T-cell (primary cell): ENCODE measurements at regions not wholly inside any gene's neighbourhood (a gene's known extent, or its start where the extent isn't known, plus 50 kb on each side); places are given as distances from the start of the nearest gene placed in this dataset.

Experiments
- ATAC-seq, 4 experiments: fragments of 200-7000 bp in 3 of 4; fragments of 150-1000 bp in 1 of 4; cut with Tn5 transposase; replicated peaks in 1 of 4; 1 replicate in 3 of 4; 2 replicates in 1 of 4; pipeline ENCODE4 v1.10.0; 2021; ENCODE audit warnings: moderate library complexity in 3 of 4, mild to moderate bottlenecking in 2 of 4, moderate number of reproducible peaks in 1 of 4
- CTCF ChIA-PET, 2 donors: fragments of 300-600 bp; sonication (Branson Sonifier 250); formaldehyde crosslinking; loops; one replicate each; lab custom pipeline; 2022; ENCODE audit warnings: antibody characterized with exemption in 2 of 2; lab: Charles Lee
- POLR2A ChIA-PET, 2 donors: fragments of 300-600 bp; sonication (Branson Sonifier 250); formaldehyde crosslinking; loops; one replicate each; lab custom pipeline; 2022; ENCODE audit warnings: antibody characterized with exemption in 2 of 2; lab: Charles Lee
- DNase-seq, 35 experiments: peaks; one replicate each; pipeline versions ENCODE4 v3.0.0 to v3.0.0-alpha.2; 2013 to 2023
- H3K27ac ChIP-seq: one replicate; pipeline ENCODE4 v1.5.1; 2013; ENCODE audit warnings: low read length
- H3K27me3 ChIP-seq, 2 experiments: replicated peaks in 1 of 2; 1 replicate in 1 of 2; 2 replicates in 1 of 2; pipeline versions ENCODE4 v1.6.1 to v1.7.0; 2013; ENCODE audit warnings: low read length in 1 of 2, mixed read lengths in 1 of 2; ENCODE audit not compliant: control insufficient read depth in 2 of 2, insufficient read depth in 2 of 2; ENCODE audit errors: extremely low read depth in 1 of 2
- H3K36me3 ChIP-seq, 2 donors: 1 replicate in 1 of 2; 2 replicates in 1 of 2; pipeline versions ENCODE4 v1.6.1 to v1.7.0; 2013; ENCODE audit warnings: low read length in 1 of 2; ENCODE audit not compliant: control insufficient read depth in 2 of 2, insufficient read depth in 1 of 2; ENCODE audit errors: extremely low read depth in 1 of 2
- H3K4me1 ChIP-seq, 2 experiments: 1 replicate in 1 of 2; 2 replicates in 1 of 2; pipeline versions ENCODE4 v1.6.1 to v1.7.0; 2013; ENCODE audit warnings: low read length in 2 of 2, mixed read lengths in 1 of 2; ENCODE audit not compliant: insufficient read depth in 2 of 2, control insufficient read depth in 1 of 2; ENCODE audit errors: extremely low read depth in 1 of 2
- H3K4me3 ChIP-seq, 2 donors: 1 replicate in 1 of 2; 2 replicates in 1 of 2; pipeline versions ENCODE4 v1.5.1 to v1.7.0; 2013; ENCODE audit warnings: mild to moderate bottlenecking in 2 of 2, low read length in 1 of 2, moderate library complexity in 1 of 2; ENCODE audit not compliant: control insufficient read depth in 1 of 2; ENCODE audit errors: extremely low read depth in 1 of 2
- H3K9me3 ChIP-seq: 2 replicates; pipeline ENCODE4 v1.7.0; 2013
- H3K27ac Mint-ChIP-seq, 2 donors: one replicate each; pipeline ENCODE4 v1.8.0; 2020 to 2021; ENCODE audit warnings: mild to moderate bottlenecking in 2 of 2, mixed read lengths in 2 of 2
- H3K27me3 Mint-ChIP-seq, 2 donors: one replicate each; pipeline ENCODE4 v1.8.0; 2021 to 2022; ENCODE audit warnings: mixed read lengths in 2 of 2
- H3K36me3 Mint-ChIP-seq: one replicate; pipeline ENCODE4 v1.8.0; 2021; ENCODE audit warnings: mixed read lengths
- H3K4me1 Mint-ChIP-seq, 3 donors: one replicate each; pipeline ENCODE4 v1.8.0; 2020 to 2022; ENCODE audit warnings: mixed read lengths in 3 of 3, mild to moderate bottlenecking in 1 of 3
- H3K4me3 Mint-ChIP-seq, 3 donors: one replicate each; pipeline ENCODE4 v1.8.0; 2020 to 2022; ENCODE audit warnings: mild to moderate bottlenecking in 3 of 3, mixed read lengths in 3 of 3, moderate library complexity in 3 of 3
- H3K9me3 Mint-ChIP-seq, 3 donors: one replicate each; pipeline ENCODE4 v1.8.0; 2020 to 2022; ENCODE audit warnings: mixed read lengths in 3 of 3
- WGBS: methylation state at CpG from one replicate; pipeline ENCODE4 v1.1.5; 2013; ENCODE audit warnings: missing lambda C conversion rate; ENCODE audit not compliant: insufficient coverage; 5-methylcytosine and 5-hydroxymethylcytosine counted together

- Mint-ChIP-seq H3K36me3 (no peaks in the 10 kb centered on the region), H3K4me1 (no peaks in the 10 kb centered on the region), H3K4me3 (no peak overlapping the region), H3K27ac (no peak overlapping the region), H3K9me3 (peaks cover 0 to 12% (median 0%) of the 10 kb centered on the region in 3 donors), H3K27me3 (peaks cover 15 to 28% of the 10 kb centered on the region in 2 donors)
- WGBS = 50% methylated on average over 1 of the region's 1 CpG
- H3K27ac ChIP-seq = no peak overlapping the region
- POLR2A ChIA-PET = no interaction called here
- peaks cover 0 to 11% of the 10 kb centered on the region in 2 experiments for H3K27me3 ChIP-seq
- CTCF ChIA-PET = no interaction called here
- H3K4me3 ChIP-seq = no peak overlapping the region
- no peaks in the 10 kb centered on the region for H3K36me3 ChIP-seq
- no peak for DNase-seq
- ATAC-seq = no peak
- H3K4me1 ChIP-seq = no peaks in the 10 kb centered on the region
- no peaks in the 10 kb centered on the region for H3K9me3 ChIP-seq
Measured at GRCh38 chr6:4506792-4507191, 269.4 kb upstream of the CDYL start.

GRCh38 chr6:4506223-4506622 is 270.0 kb upstream of the CDYL start:
- WGBS = 20% methylated on average over 1 of the region's 3 CpGs
- no peaks in the 10 kb centered on the region for H3K9me3 ChIP-seq
- H3K36me3 ChIP-seq = no peaks in the 10 kb centered on the region
- DNase-seq (no peak), ATAC-seq (no peak)
- Mint-ChIP-seq H3K4me3 (no peak overlapping the region), H3K9me3 (peaks cover 0 to 12% (median 0%) of the 10 kb centered on the region in 3 donors), H3K4me1 (no peaks in the 10 kb centered on the region), H3K27me3 (peaks cover 15 to 28% of the 10 kb centered on the region in 2 donors), H3K36me3 (no peaks in the 10 kb centered on the region), H3K27ac (no peak overlapping the region)
- CTCF ChIA-PET = no interaction called here
- H3K4me3 ChIP-seq = no peak overlapping the region
- H3K4me1 ChIP-seq = no peaks in the 10 kb centered on the region
- H3K27me3 ChIP-seq = peaks cover 0 to 11% of the 10 kb centered on the region in 2 experiments
- POLR2A ChIA-PET = no interaction called here
- H3K27ac ChIP-seq = no peak overlapping the region

GRCh38 chr6:4504700-4505099 is 271.5 kb upstream of the CDYL start:
- H3K36me3 ChIP-seq = no peaks in the 10 kb centered on the region
- ChIA-PET CTCF (no interaction called here), POLR2A (no interaction called here)
- DNase-seq (no peak), ATAC-seq (no peak)
- H3K27ac Mint-ChIP-seq = no peak overlapping the region
- H3K9me3 Mint-ChIP-seq = peaks cover 0 to 12% (median 0%) of the 10 kb centered on the region in 3 donors
- H3K27ac ChIP-seq = no peak overlapping the region
- H3K27me3 Mint-ChIP-seq = peaks cover 10 to 29% of the 10 kb centered on the region in 2 donors
- no peaks in the 10 kb centered on the region for H3K36me3 Mint-ChIP-seq
- H3K27me3 ChIP-seq = peaks cover 0 to 2% of the 10 kb centered on the region in 2 experiments
- no CpG with 5 or more reads among the region's 2 CpGs for WGBS
- no peaks in the 10 kb centered on the region for H3K4me1 ChIP-seq
- no peak overlapping the region for H3K4me3 Mint-ChIP-seq
- no peaks in the 10 kb centered on the region for H3K9me3 ChIP-seq
- no peaks in the 10 kb centered on the region for H3K4me1 Mint-ChIP-seq
- H3K4me3 ChIP-seq = no peak overlapping the region

- Histone ChIP-seq H3K36me3 (no peaks in the 10 kb centered on the region), H3K9me3 (no peaks in the 10 kb centered on the region), H3K27me3 (peaks cover 0 to 2% of the 10 kb centered on the region in 2 experiments), H3K4me1 (no peaks in the 10 kb centered on the region), H3K4me3 (no peak overlapping the region), H3K27ac (no peak overlapping the region)
- ATAC-seq (no peak), DNase-seq (no peak)
- Mint-ChIP-seq H3K9me3 (peaks cover 0 to 5% (median 0%) of the 10 kb centered on the region in 3 donors), H3K36me3 (no peaks in the 10 kb centered on the region), H3K4me3 (no peak overlapping the region), H3K4me1 (no peaks in the 10 kb centered on the region), H3K27me3 (peaks cover 7 to 23% of the 10 kb centered on the region in 2 donors), H3K27ac (no peak overlapping the region)
- CTCF ChIA-PET = no interaction called here
- 59% methylated on average over 3 of the region's 5 CpGs for WGBS
- POLR2A ChIA-PET = no interaction called here
Measured at GRCh38 chr6:4503700-4504099, 272.5 kb upstream of the CDYL start.

GRCh38 chr6:4496284-4496683 is 279.9 kb upstream of the CDYL start:
- Mint-ChIP-seq H3K9me3 (no peaks in the 10 kb centered on the region), H3K27me3 (peaks cover 0 to 13% of the 10 kb centered on the region in 2 donors), H3K4me1 (no peaks in the 10 kb centered on the region), H3K36me3 (no peaks in the 10 kb centered on the region), H3K4me3 (no peak overlapping the region), H3K27ac (no peak overlapping the region)
- WGBS = 86% methylated on average over 1 of the region's 1 CpG
- no peaks in the 10 kb centered on the region for H3K36me3 ChIP-seq
- ChIA-PET POLR2A (no interaction called here), CTCF (no interaction called here)
- ATAC-seq = no peak
- H3K4me1 ChIP-seq = no peaks in the 10 kb centered on the region
- no peak overlapping the region for H3K4me3 ChIP-seq
- no peak overlapping the region for H3K27ac ChIP-seq
- H3K27me3 ChIP-seq = no peaks in the 10 kb centered on the region
- DNase-seq = no peak
- no peaks in the 10 kb centered on the region for H3K9me3 ChIP-seq

GRCh38 chr6:4491501-4492260 is 284.5 kb upstream of the CDYL start:
- Mint-ChIP-seq H3K27me3 (peaks cover 2 to 16% of the 10 kb centered on the region in 2 donors), H3K36me3 (no peaks in the 10 kb centered on the region), H3K27ac (no peak overlapping the region), H3K9me3 (peaks cover 7 to 14% (median 8%) of the 10 kb centered on the region in 3 donors), H3K4me3 (no peak overlapping the region), H3K4me1 (no peaks in the 10 kb centered on the region)
- ChIA-PET CTCF (no interaction called here), POLR2A (no interaction called here)
- 100% methylated on average over 2 of the region's 7 CpGs for WGBS
- no peak overlapping the region for H3K27ac ChIP-seq
- ATAC-seq (no peak), DNase-seq (no peak)
- no peaks in the 10 kb centered on the region for H3K9me3 ChIP-seq
- no peak overlapping the region for H3K4me3 ChIP-seq
- H3K36me3 ChIP-seq = no peaks in the 10 kb centered on the region
- H3K27me3 ChIP-seq = peaks cover 0 to 6% of the 10 kb centered on the region in 2 experiments
- H3K4me1 ChIP-seq = no peaks in the 10 kb centered on the region
